ENCODE measurements at regions not wholly inside any gene's neighbourhood (a gene's known extent, or its start where the extent isn't known, plus 50 kb on each side); places are given as distances from the start of the nearest gene placed in this dataset.
"Not testable (repeated sequence)": the region's sequence is repeated elsewhere in the genome, so short reads cannot be mapped to it uniquely, and the experiment has no call there.

DNA sequence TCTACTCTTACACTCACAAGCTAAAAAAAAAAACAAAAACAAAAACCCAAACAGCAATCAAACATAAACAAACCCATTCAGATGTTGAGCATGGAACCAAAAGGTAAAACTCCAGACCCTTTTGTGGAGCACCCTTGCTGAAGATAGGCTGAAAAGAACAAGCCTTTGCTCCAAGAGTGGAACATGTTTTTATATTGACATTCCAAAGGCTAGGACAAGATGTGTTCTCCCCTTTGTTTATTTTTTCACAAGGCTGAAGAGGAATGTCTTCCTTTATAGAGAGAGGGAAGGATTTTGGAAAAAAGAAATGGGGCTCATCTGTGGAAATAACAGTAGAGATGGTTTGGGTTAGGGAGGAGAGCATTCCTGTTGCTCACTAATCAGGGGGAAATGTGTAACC, 87.2 kb upstream of the ELMO1 start:
- no peak for DNase-seq
- no peak overlapping the region for H3K4me3 ChIP-seq (ENCODE audit: insufficient read depth, low read depth, low read length)
- peaks cover 1% of the 10 kb centered on the region; the same call in 1 of the 2 replicates for H3K36me3 ChIP-seq (replicated peaks; ENCODE audit: control insufficient read depth, insufficient read depth, low read length)
- no peaks in the 10 kb centered on the region for H3K27me3 ChIP-seq (ENCODE audit: control insufficient read depth, insufficient read depth, low read length)

DNA sequence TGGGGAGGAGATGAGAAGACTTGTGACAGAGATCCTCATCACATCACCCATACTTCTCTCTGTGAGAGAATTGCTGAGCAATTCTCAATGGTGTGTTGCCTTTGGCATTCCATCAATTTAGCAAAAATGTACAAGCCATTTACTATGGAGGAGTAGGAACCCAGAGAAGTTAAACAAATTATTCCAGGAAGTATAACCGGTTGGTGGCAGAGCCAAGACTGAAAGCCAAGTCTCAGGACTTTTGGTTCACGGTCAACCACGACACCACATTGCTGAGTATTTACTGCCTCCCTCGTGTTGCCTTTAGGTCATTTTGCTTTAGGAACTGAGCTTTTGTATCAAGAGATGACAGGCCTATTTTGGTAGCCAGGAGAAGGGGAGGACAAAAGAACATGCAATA, 88.0 kb upstream of the ELMO1 start:
- no peak for DNase-seq
- Histone ChIP-seq H3K27me3 (ENCODE audit: control insufficient read depth, insufficient read depth, low read length) (no peaks in the 10 kb centered on the region), H3K4me3 (ENCODE audit: insufficient read depth, low read depth, low read length) (no peak overlapping the region), H3K36me3 (replicated peaks; ENCODE audit: control insufficient read depth, insufficient read depth, low read length) (peaks cover 1% of the 10 kb centered on the region; the same call in 1 of the 2 replicates)

DNA sequence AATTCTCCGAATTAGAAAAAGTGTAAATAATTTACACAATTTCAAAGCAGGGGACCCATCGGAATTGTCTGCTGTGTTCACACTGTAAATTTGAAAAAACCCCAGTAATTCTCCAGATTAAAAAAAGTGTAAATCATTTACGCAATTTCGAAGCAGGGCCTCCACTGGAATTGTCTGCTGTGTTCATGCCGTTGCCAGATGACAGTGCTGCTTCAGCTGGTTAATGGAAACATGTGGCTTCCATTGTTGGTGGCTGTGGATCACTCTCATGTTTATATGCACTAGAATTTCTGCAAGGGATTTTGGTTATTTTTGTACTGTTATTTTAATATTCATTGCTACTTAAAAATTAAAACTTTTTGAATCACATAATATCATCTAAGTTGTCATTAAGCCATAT, 88.8 kb upstream of the ELMO1 start:
- no peak for DNase-seq
- H3K36me3 ChIP-seq (replicated peaks; ENCODE audit: control insufficient read depth, insufficient read depth, low read length) = peaks cover 3% of the 10 kb centered on the region
- H3K4me3 ChIP-seq (ENCODE audit: insufficient read depth, low read depth, low read length) = no peak overlapping the region
- H3K27me3 ChIP-seq (ENCODE audit: control insufficient read depth, insufficient read depth, low read length) = no peaks in the 10 kb centered on the region

DNA sequence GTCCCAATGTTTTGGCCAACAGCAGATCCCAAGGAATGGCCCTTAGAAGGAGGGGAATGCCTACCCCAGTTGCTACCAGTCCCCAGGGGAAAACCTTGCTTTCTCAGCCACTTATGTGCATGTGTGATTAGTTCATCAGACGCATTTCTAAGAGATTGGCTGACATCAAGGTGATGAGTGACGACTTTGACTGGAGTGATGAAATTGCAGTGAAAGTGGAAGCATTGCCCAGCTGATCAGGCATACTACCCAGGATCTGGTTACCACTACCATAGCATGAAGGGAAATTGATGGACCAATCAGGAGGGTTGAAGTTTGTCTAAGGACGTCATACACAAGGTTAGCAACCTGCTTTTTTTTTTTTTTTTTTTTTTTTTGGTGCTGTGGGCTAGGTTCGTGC, 90.3 kb upstream of the ELMO1 start:
- DNase-seq = no peak
- Histone ChIP-seq H3K27me3 (ENCODE audit: control insufficient read depth, insufficient read depth, low read length) (no peaks in the 10 kb centered on the region), H3K4me3 (ENCODE audit: insufficient read depth, low read depth, low read length) (no peak overlapping the region)

DNA sequence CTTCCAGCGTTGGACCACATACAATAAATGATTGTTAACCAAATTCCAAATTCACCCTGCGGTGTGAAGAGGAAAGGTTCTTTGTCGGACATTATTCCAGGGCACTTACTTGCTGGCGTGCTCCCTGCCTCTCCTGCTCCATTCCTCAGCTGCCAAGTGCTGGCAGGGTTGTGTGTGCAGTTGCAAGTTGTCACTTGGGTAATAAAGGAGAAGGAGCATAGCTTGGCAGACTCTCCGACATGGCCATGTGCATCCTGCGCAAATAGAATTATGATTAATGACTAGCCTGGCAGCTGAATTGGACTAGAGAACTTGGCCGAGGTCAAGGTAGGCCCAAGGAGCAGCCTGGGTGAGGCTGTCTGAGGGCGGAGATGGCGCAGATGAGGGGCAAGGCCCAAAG, 92.3 kb upstream of the ELMO1 start:
- Histone ChIP-seq H3K27me3 (ENCODE audit: control insufficient read depth, insufficient read depth, low read length) (no peaks in the 10 kb centered on the region), H3K36me3 (replicated peaks; ENCODE audit: control insufficient read depth, insufficient read depth, low read length) (peaks cover 3% of the 10 kb centered on the region), H3K4me3 (ENCODE audit: insufficient read depth, low read depth, low read length) (no peak overlapping the region)
- DNase-seq = no peak

More for the DNA sequence above, 90.3 kb upstream of the ELMO1 start:
- peaks cover 3% of the 10 kb centered on the region for H3K36me3 ChIP-seq (replicated peaks; ENCODE audit: control insufficient read depth, insufficient read depth, low read length)

DNA sequence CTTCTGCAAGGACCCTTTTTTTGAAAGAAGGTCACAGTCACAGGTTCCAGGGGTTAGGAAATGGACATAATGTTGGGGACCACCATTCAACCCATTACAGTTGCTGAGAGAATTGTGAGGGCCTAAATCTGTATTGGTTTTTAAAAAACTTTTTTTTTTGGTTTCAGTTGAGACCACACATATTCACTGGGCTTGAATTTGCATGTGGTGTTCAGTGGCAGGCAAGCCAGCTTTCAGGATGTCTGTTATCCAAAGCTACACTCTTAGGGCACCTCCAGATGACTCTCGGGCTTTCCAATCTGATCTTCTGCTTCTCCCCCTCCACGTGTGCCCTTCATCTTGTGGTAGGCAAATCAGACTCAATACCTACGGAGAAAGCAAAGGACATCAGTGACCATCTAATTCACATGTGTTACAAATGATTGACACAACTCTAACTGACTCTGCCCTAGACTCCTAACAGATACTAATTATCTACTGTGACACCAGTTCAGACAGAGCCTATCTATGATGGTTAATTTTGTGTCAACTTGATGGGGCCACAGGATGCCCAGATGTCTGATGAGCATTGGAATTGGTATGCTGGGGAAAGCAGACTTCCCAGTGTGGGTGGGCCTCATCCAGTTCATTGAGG, 93.3 kb upstream of the ELMO1 start:
- no peak for DNase-seq
- H3K4me3 ChIP-seq (ENCODE audit: insufficient read depth, low read depth, low read length) = no peak overlapping the region
- H3K36me3 ChIP-seq (replicated peaks; ENCODE audit: control insufficient read depth, insufficient read depth, low read length) = peaks cover 4% of the 10 kb centered on the region
- H3K27me3 ChIP-seq (ENCODE audit: control insufficient read depth, insufficient read depth, low read length) = no peaks in the 10 kb centered on the region

DNA sequence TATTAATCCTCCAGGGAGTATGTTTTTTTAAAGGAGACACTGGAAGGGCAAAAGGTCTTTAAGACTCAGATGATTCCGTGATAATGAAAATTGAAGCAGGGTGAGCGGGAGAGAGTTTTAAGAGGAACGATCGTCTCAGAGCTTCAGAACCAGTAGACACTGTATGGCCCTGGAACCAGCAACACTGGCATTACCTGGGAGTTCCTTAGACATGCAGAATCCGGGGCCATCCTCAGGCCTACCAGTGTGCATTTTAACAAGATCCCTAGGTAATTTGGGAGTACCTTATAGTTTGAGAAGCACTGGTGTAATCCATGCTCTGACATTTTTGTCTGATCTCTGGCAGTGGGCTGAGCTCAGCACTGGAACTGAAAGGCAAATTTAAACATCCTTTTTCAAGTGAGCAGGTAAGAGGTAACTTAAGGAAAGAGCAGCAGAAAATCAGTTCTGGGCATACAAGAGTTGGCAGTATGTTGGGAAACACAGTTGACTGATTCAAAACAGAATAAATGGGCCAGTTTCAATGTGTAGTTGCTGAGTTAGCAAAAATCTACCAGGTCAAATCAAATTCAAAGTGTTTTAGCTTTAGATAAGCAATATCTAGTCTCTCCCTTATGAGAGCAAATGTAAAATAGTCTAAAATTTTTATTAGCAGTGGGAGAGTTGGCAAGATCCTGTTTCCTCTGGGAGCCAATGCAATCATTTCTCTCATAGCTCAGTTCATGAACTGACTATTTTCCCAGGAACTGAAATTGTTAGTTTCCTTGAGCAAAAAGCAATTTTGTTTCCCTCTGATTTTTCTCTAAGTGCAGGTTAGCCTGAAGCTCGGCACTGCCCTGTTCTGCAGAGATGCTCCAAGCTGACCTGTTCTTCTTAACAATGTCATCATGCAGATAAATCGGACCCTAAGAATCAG, 97.2 kb upstream of the ELMO1 start:
- H3K4me3 ChIP-seq (ENCODE audit: insufficient read depth, low read depth, low read length) = no peak overlapping the region
- peaks cover 4% of the 10 kb centered on the region for H3K36me3 ChIP-seq (replicated peaks; ENCODE audit: control insufficient read depth, insufficient read depth, low read length)
- no peak for DNase-seq
- H3K27me3 ChIP-seq (ENCODE audit: control insufficient read depth, insufficient read depth, low read length) = no peaks in the 10 kb centered on the region

DNA sequence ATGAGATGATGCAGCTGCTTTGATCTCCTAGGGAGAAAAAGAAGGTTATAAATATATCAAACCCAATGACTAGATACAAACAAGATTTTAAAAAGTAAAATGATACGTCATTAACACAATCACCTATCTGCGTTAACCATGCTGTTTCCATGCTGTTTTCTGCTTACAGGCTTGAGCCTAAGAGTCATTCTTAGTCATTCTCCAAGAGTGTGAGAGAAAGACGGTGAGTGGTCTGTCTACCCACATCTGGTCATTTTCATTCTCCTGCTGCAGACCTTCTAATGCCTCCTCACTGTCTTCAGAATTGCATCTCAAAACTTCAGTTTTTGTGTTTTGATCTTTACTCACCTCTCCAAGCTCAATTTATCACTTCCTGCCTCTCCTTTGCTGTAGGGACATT, 98.0 kb upstream of the ELMO1 start:
- Histone ChIP-seq H3K36me3 (replicated peaks; ENCODE audit: control insufficient read depth, insufficient read depth, low read length) (peaks cover 4% of the 10 kb centered on the region), H3K27me3 (ENCODE audit: control insufficient read depth, insufficient read depth, low read length) (no peaks in the 10 kb centered on the region), H3K4me3 (ENCODE audit: insufficient read depth, low read depth, low read length) (no peak overlapping the region)
- no peak for DNase-seq

DNA sequence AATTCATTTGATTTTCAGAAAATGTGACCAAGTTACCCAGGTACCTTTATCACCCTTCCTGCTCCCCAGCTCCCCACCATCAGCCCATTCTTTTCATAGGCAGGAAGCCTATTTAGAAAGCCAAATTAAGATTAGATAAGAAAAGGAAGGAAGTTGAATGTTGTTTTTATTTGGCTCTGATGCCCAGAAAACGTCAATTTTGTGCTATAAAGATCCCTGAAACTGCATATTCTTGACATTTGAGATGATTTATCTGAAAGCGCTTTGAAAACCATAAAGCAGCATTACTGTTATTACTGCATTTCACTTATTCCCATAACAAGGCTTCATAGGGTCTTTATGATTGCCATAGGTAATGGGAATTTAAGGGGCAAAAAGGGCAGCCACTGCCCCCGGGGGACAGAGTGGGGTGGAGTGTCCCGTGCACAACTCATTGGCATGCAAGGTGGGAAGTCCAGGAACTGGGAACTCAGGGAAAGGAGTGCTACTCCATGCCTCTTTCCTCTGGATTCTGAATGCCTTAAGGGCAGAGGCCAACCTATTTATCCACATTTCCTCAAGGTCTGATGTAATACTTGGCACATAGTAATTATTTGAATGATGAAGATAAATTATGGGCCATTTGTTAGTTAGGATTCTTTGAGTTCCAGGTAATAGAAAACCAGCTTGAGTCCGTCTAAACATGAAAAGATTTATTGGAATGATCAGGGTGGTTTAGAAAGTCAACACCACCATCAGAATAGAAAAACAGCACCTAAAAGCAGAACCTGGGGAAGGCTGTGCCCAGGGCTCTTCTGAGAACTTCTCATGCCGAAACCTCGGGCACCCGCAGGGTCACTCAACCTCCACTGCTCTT, 100.6 kb upstream of the ELMO1 start:
- Histone ChIP-seq H3K36me3 (replicated peaks; ENCODE audit: control insufficient read depth, insufficient read depth, low read length) (peaks cover 3% of the 10 kb centered on the region), H3K27me3 (ENCODE audit: control insufficient read depth, insufficient read depth, low read length) (no peaks in the 10 kb centered on the region), H3K4me3 (ENCODE audit: insufficient read depth, low read depth, low read length) (no peak overlapping the region)
- no peak for DNase-seq

DNA sequence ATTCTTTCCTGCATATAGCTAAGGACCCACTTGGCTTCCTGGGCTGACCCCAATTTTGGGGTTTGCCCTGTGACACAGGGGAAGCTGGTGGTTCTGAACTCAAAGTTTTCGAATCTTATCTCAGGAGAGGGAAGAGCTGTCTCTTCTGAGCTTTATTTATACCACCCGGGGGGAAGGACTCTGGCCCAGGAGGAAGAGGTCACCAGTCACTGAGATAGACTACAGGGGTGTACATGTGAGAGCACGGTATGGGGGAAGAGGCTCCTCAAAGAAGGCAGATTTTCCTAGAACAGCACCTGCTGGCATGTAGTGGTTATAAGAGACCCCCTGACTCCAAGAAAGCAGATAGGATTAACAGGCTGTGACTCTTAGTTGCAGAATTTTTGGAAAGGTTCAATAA, 101.8 kb upstream of the ELMO1 start:
- Histone ChIP-seq H3K4me3 (ENCODE audit: insufficient read depth, low read depth, low read length) (no peak overlapping the region), H3K36me3 (replicated peaks; ENCODE audit: control insufficient read depth, insufficient read depth, low read length) (peaks cover 3% of the 10 kb centered on the region), H3K27me3 (ENCODE audit: control insufficient read depth, insufficient read depth, low read length) (no peaks in the 10 kb centered on the region)
- DNase-seq = no peak

DNA sequence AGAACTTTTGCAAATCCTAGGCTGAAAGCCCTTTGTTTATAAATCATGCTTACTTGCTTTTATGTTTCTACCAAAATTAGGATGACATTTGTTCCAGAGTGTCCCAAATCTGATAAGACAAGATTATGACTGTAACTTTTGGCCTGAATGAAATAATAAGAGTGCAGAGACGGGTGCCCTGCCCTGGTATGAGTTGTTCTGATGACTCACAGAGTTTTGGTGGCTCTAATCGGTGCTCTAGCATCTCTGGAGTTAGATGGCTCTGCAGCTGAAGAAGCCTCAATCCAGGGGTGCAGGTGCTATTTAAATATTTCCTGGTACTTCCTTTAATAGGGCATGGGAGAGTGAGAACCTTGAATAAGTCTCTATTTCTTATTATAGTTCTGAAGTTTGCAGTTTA, 102.2 kb upstream of the ELMO1 start:
- no peak for DNase-seq
- Histone ChIP-seq H3K36me3 (replicated peaks; ENCODE audit: control insufficient read depth, insufficient read depth, low read length) (peaks cover 3% of the 10 kb centered on the region), H3K4me3 (ENCODE audit: insufficient read depth, low read depth, low read length) (no peak overlapping the region), H3K27me3 (ENCODE audit: control insufficient read depth, insufficient read depth, low read length) (no peaks in the 10 kb centered on the region)

DNA sequence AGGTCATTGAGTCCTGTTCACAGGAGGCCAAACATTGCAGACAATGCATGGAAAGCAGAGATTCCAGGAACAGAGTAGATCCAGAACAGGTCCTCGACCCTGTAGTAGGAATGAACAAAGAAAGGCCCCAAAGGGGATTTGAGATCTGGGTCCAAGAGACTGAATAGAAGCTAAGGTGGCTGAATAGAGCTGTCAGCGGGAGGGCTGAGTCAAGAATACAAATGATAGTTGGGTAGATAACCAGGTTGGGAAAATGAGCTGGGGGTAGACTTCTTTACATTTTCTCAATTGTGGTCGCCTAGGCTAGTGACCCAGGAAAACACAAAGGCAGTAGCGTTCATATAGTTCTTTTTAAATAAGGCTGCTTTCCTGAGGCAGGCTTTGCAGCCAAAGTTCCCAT, 103.4 kb upstream of the ELMO1 start:
- H3K36me3 ChIP-seq (replicated peaks; ENCODE audit: control insufficient read depth, insufficient read depth, low read length) = no peaks in the 10 kb centered on the region; the same call in 1 of the 2 replicates
- no peaks in the 10 kb centered on the region for H3K27me3 ChIP-seq (ENCODE audit: control insufficient read depth, insufficient read depth, low read length)
- no peak for DNase-seq
- H3K4me3 ChIP-seq (ENCODE audit: insufficient read depth, low read depth, low read length) = no peak overlapping the region

DNA sequence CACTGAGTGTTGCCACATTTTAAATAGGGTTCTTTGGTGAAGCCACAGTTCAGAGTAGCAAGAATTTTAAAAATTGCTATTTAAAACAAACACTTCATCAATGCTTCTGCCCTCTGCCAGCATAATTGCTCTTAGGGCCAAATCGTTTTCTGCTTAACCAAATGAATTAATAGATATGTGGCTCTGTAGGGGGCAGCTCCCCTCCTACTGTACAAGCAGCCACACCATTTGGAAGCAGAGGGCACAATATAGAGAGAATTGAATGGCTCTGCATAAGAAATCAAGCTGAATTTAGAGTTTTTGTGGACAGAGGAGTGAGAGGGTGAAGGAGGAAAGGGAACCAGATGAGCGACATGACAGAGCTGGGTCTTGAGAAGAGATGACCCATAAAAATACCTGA, 103.8 kb upstream of the ELMO1 start:
- H3K27me3 ChIP-seq (ENCODE audit: control insufficient read depth, insufficient read depth, low read length); H3K36me3 ChIP-seq (replicated peaks; ENCODE audit: control insufficient read depth, insufficient read depth, low read length); DNase-seq; H3K4me3 ChIP-seq (ENCODE audit: insufficient read depth, low read depth, low read length): not testable (repeated sequence)

DNA sequence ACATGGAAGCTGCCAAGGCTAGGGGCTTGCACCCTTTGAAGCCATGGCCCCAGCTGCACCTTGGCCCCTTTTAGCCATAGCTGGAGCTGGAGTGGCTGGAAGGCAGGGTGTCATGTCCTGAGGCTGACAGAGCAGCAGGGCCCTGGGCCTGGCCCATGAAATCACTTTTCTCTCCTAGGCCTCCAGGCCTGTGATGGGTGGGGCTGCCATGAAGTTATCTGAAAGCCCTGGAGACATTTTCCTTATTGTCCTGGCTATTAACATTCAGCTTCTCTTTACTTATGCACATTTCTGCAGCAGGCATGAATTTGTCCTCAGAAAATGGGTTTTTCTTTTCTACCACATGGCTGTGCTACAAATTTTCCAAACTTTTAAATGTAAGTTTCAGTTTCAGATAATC, 106.9 kb upstream of the ELMO1 start:
- no peak overlapping the region for H3K4me3 ChIP-seq (ENCODE audit: insufficient read depth, low read depth, low read length)
- no peak for DNase-seq

More for the DNA sequence above, 106.9 kb upstream of the ELMO1 start:
- Histone ChIP-seq H3K27me3 (ENCODE audit: control insufficient read depth, insufficient read depth, low read length) (no peaks in the 10 kb centered on the region), H3K36me3 (replicated peaks; ENCODE audit: control insufficient read depth, insufficient read depth, low read length) (no peaks in the 10 kb centered on the region)

Data from H7 (cell line).